Effector memory CD4-positive, alpha-beta T cell (primary cell): ENCODE measurements at regions not wholly inside any gene's neighbourhood (a gene's known extent, or its start where the extent isn't known, plus 50 kb on each side); places are given as distances from the start of the nearest gene placed in this dataset.
"Not testable (repeated sequence)": the region's sequence is repeated elsewhere in the genome, so short reads cannot be mapped to it uniquely, and the experiment has no call there.

ENCODE experiments used
- DNase-seq, 3 donors: peaks; one replicate each; pipeline ENCODE4 v3.0.0-alpha.2; 2020
- H3K27ac ChIP-seq: 2 replicates; pipeline ENCODE4 v1.7.0; 2013; ENCODE audit warnings: mild to moderate bottlenecking, low read length, moderate library complexity; ENCODE audit not compliant: insufficient read depth, poor library complexity, severe bottlenecking
- H3K27me3 ChIP-seq: replicated peaks from 2 replicates; pipeline ENCODE4 v1.7.0; 2013; ENCODE audit warnings: mild to moderate bottlenecking, low read length; ENCODE audit not compliant: insufficient read depth, control insufficient read depth, poor library complexity, severe bottlenecking
- H3K36me3 ChIP-seq: 2 replicates; pipeline ENCODE4 v1.7.0; 2013; ENCODE audit warnings: mild to moderate bottlenecking, low read length, moderate library complexity; ENCODE audit not compliant: control insufficient read depth, insufficient read depth
- H3K4me1 ChIP-seq: 2 replicates; pipeline ENCODE4 v1.7.0; 2013; ENCODE audit warnings: low read length, mild to moderate bottlenecking; ENCODE audit not compliant: control insufficient read depth, insufficient read depth, poor library complexity, severe bottlenecking
- H3K4me3 ChIP-seq: 2 replicates; pipeline ENCODE4 v1.7.0; 2013; ENCODE audit warnings: low read length, low read depth, mild to moderate bottlenecking; ENCODE audit not compliant: insufficient read depth, poor library complexity, severe bottlenecking
- H3K9me3 ChIP-seq: 2 replicates; pipeline ENCODE4 v1.7.0; 2013; ENCODE audit warnings: mild to moderate bottlenecking, low read length, moderate library complexity; ENCODE audit not compliant: control insufficient read depth

- H3K36me3 ChIP-seq = no peaks in the 10 kb centered on the region
- H3K4me3 ChIP-seq = no peak overlapping the region
- H3K27ac ChIP-seq = no peak overlapping the region
- DNase-seq = no peak
- no peaks in the 10 kb centered on the region for H3K27me3 ChIP-seq
- no peaks in the 10 kb centered on the region for H3K9me3 ChIP-seq
- H3K4me1 ChIP-seq = no peaks in the 10 kb centered on the region
These were observed 136.5 kb upstream of the SMIM31 start for GRCh38 chr4:164617426-164617825.

GRCh38 chr4:164617911-164618310 is 136.0 kb upstream of the SMIM31 start:
- Histone ChIP-seq H3K4me3 (no peak overlapping the region), H3K27me3 (no peaks in the 10 kb centered on the region), H3K9me3 (no peaks in the 10 kb centered on the region), H3K36me3 (no peaks in the 10 kb centered on the region), H3K4me1 (no peaks in the 10 kb centered on the region), H3K27ac (no peak overlapping the region)
- no peak for DNase-seq

GRCh38 chr4:164621886-164622521 is 131.9 kb upstream of the SMIM31 start:
- H3K27me3 ChIP-seq = no peaks in the 10 kb centered on the region
- no peaks in the 10 kb centered on the region for H3K4me1 ChIP-seq
- no peak overlapping the region for H3K4me3 ChIP-seq
- H3K36me3 ChIP-seq = no peaks in the 10 kb centered on the region
- no peaks in the 10 kb centered on the region for H3K9me3 ChIP-seq
- no peak for DNase-seq
- no peak overlapping the region for H3K27ac ChIP-seq

- no peak overlapping the region for H3K27ac ChIP-seq
- no peak overlapping the region for H3K4me3 ChIP-seq
- no peaks in the 10 kb centered on the region for H3K9me3 ChIP-seq
- H3K36me3 ChIP-seq = no peaks in the 10 kb centered on the region
- DNase-seq = no peak
- no peaks in the 10 kb centered on the region for H3K4me1 ChIP-seq
- H3K27me3 ChIP-seq = no peaks in the 10 kb centered on the region
These were observed 130.8 kb upstream of the SMIM31 start for GRCh38 chr4:164623099-164623498.

GRCh38 chr4:164639001-164639400 is 114.9 kb upstream of the SMIM31 start:
- Histone ChIP-seq H3K36me3 (no peaks in the 10 kb centered on the region), H3K27ac (no peak overlapping the region), H3K4me3 (no peak overlapping the region), H3K9me3 (no peaks in the 10 kb centered on the region), H3K27me3 (no peaks in the 10 kb centered on the region), H3K4me1 (no peaks in the 10 kb centered on the region)
- DNase-seq = no peak

- Histone ChIP-seq H3K27me3 (no peaks in the 10 kb centered on the region), H3K4me1 (no peaks in the 10 kb centered on the region), H3K36me3 (no peaks in the 10 kb centered on the region), H3K4me3 (no peak overlapping the region), H3K27ac (no peak overlapping the region), H3K9me3 (no peaks in the 10 kb centered on the region)
- no peak for DNase-seq
These were observed 105.6 kb upstream of the SMIM31 start for GRCh38 chr4:164648151-164648848.

- no peaks in the 10 kb centered on the region for H3K4me1 ChIP-seq
- H3K27ac ChIP-seq = no peak overlapping the region
- no peaks in the 10 kb centered on the region for H3K9me3 ChIP-seq
- H3K4me3 ChIP-seq = no peak overlapping the region
- no peaks in the 10 kb centered on the region for H3K27me3 ChIP-seq
- no peaks in the 10 kb centered on the region for H3K36me3 ChIP-seq
- no peak for DNase-seq
These were observed 105.1 kb upstream of the SMIM31 start for GRCh38 chr4:164648849-164649212.

- Histone ChIP-seq H3K27ac (no peak overlapping the region), H3K4me1 (no peaks in the 10 kb centered on the region), H3K27me3 (no peaks in the 10 kb centered on the region), H3K36me3 (no peaks in the 10 kb centered on the region), H3K9me3 (no peaks in the 10 kb centered on the region), H3K4me3 (no peak overlapping the region)
- no peak for DNase-seq
These were observed 94.2 kb upstream of the SMIM31 start for GRCh38 chr4:164659765-164660164.

GRCh38 chr4:164676152-164676551 is 77.8 kb upstream of the SMIM31 start:
- not testable (repeated sequence) for H3K36me3 ChIP-seq, H3K4me1 ChIP-seq, H3K27ac ChIP-seq, H3K9me3 ChIP-seq, H3K4me3 ChIP-seq, DNase-seq, H3K27me3 ChIP-seq

GRCh38 chr4:164683040-164683439 is 70.9 kb upstream of the SMIM31 start:
- Histone ChIP-seq H3K27ac (no peak overlapping the region), H3K4me3 (no peak overlapping the region), H3K27me3 (no peaks in the 10 kb centered on the region), H3K36me3 (no peaks in the 10 kb centered on the region), H3K4me1 (no peaks in the 10 kb centered on the region), H3K9me3 (no peaks in the 10 kb centered on the region)
- no peak for DNase-seq
